ENCODE measurements at regions not wholly inside any gene's neighbourhood (a gene's known extent, or its start where the extent isn't known, plus 50 kb on each side); places are given as distances from the start of the nearest gene placed in this dataset.

DNA sequence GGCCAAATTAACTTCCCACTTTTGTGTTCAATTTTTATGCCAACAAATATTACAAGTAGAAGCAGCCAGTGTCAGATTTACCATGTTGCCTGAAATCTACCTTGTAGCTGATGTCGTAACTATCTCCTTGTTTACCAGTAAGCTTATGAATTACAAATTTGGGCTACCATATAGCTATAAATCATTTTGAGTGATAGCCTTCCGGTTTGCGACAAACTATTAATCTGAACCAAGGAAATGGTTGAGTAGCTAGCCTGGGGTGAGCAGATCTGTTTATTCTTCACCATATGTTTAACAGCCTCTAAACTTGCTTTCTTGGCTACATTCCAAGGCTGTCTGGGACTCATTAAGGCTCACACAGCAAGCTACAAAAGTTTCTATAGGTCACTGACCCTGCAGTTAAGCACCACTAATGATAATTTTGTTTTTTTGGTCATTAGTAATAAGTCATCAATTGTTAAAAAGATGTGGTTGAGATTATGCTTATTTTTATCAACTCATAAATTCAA lies 218.7 kb upstream of the SPOCK3 start:
- TF ChIP-seq, protein P1, sequence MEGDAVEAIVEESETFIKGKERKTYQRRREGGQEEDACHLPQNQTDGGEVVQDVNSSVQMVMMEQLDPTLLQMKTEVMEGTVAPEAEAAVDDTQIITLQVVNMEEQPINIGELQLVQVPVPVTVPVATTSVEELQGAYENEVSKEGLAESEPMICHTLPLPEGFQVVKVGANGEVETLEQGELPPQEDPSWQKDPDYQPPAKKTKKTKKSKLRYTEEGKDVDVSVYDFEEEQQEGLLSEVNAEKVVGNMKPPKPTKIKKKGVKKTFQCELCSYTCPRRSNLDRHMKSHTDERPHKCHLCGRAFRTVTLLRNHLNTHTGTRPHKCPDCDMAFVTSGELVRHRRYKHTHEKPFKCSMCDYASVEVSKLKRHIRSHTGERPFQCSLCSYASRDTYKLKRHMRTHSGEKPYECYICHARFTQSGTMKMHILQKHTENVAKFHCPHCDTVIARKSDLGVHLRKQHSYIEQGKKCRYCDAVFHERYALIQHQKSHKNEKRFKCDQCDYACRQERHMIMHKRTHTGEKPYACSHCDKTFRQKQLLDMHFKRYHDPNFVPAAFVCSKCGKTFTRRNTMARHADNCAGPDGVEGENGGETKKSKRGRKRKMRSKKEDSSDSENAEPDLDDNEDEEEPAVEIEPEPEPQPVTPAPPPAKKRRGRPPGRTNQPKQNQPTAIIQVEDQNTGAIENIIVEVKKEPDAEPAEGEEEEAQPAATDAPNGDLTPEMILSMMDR (IDR thresholded peaks at IDR 0.05) = no peak
- no peak for TF ChIP-seq POLR2A (IDR thresholded peaks at IDR 0.05)
- no peak for TF ChIP-seq EP300 (IDR thresholded peaks at IDR 0.05)
